Astrocyte (in vitro differentiated cells and primary cell): ENCODE measurements at regions not wholly inside any gene's neighbourhood (a gene's known extent, or its start where the extent isn't known, plus 50 kb on each side); places are given as distances from the start of the nearest gene placed in this dataset.

Experiments
- CTCF ChIP-seq: IDR thresholded peaks from 2 replicates; pipeline ENCODE4 v1.5.1; 2011; ENCODE audit warnings: low read depth, mild to moderate bottlenecking, inconsistent platforms, low read length, moderate library complexity; ENCODE audit not compliant: insufficient read depth
- EZH2 ChIP-seq: IDR thresholded peaks from 2 replicates; pipeline ENCODE4 v1.6.1; 2012; ENCODE audit warnings: mild to moderate bottlenecking, low read length, inconsistent platforms; ENCODE audit not compliant: insufficient read depth

GRCh38 chr4:119958983-119959382, 107.7 kb downstream of the MAD2L1 start:
- TF ChIP-seq CTCF (no peak), EZH2 (no peak)
